T-cell (primary cell): ENCODE measurements at regions not wholly inside any gene's neighbourhood (a gene's known extent, or its start where the extent isn't known, plus 50 kb on each side); places are given as distances from the start of the nearest gene placed in this dataset.
"Not testable (repeated sequence)": the region's sequence is repeated elsewhere in the genome, so short reads cannot be mapped to it uniquely, and the experiment has no call there.

ENCODE experiments used
- ATAC-seq, 4 experiments: fragments of 200-7000 bp in 3 of 4; fragments of 150-1000 bp in 1 of 4; cut with Tn5 transposase; replicated peaks in 1 of 4; 1 replicate in 3 of 4; 2 replicates in 1 of 4; pipeline ENCODE4 v1.10.0; 2021; ENCODE audit warnings: moderate library complexity in 3 of 4, mild to moderate bottlenecking in 2 of 4, moderate number of reproducible peaks in 1 of 4
- CTCF ChIA-PET, 2 donors: fragments of 300-600 bp; sonication (Branson Sonifier 250); formaldehyde crosslinking; loops; one replicate each; lab custom pipeline; 2022; ENCODE audit warnings: antibody characterized with exemption in 2 of 2; lab: Charles Lee
- POLR2A ChIA-PET, 2 donors: fragments of 300-600 bp; sonication (Branson Sonifier 250); formaldehyde crosslinking; loops; one replicate each; lab custom pipeline; 2022; ENCODE audit warnings: antibody characterized with exemption in 2 of 2; lab: Charles Lee
- DNase-seq, 35 experiments: peaks; one replicate each; pipeline versions ENCODE4 v3.0.0 to v3.0.0-alpha.2; 2013 to 2023
- H3K27ac ChIP-seq: one replicate; pipeline ENCODE4 v1.5.1; 2013; ENCODE audit warnings: low read length
- H3K27me3 ChIP-seq, 2 experiments: replicated peaks in 1 of 2; 1 replicate in 1 of 2; 2 replicates in 1 of 2; pipeline versions ENCODE4 v1.6.1 to v1.7.0; 2013; ENCODE audit warnings: low read length in 1 of 2, mixed read lengths in 1 of 2; ENCODE audit not compliant: control insufficient read depth in 2 of 2, insufficient read depth in 2 of 2; ENCODE audit errors: extremely low read depth in 1 of 2
- H3K36me3 ChIP-seq, 2 donors: 1 replicate in 1 of 2; 2 replicates in 1 of 2; pipeline versions ENCODE4 v1.6.1 to v1.7.0; 2013; ENCODE audit warnings: low read length in 1 of 2; ENCODE audit not compliant: control insufficient read depth in 2 of 2, insufficient read depth in 1 of 2; ENCODE audit errors: extremely low read depth in 1 of 2
- H3K4me1 ChIP-seq, 2 experiments: 1 replicate in 1 of 2; 2 replicates in 1 of 2; pipeline versions ENCODE4 v1.6.1 to v1.7.0; 2013; ENCODE audit warnings: low read length in 2 of 2, mixed read lengths in 1 of 2; ENCODE audit not compliant: insufficient read depth in 2 of 2, control insufficient read depth in 1 of 2; ENCODE audit errors: extremely low read depth in 1 of 2
- H3K4me3 ChIP-seq, 2 donors: 1 replicate in 1 of 2; 2 replicates in 1 of 2; pipeline versions ENCODE4 v1.5.1 to v1.7.0; 2013; ENCODE audit warnings: mild to moderate bottlenecking in 2 of 2, low read length in 1 of 2, moderate library complexity in 1 of 2; ENCODE audit not compliant: control insufficient read depth in 1 of 2; ENCODE audit errors: extremely low read depth in 1 of 2
- H3K9me3 ChIP-seq: 2 replicates; pipeline ENCODE4 v1.7.0; 2013
- H3K27ac Mint-ChIP-seq, 2 donors: one replicate each; pipeline ENCODE4 v1.8.0; 2020 to 2021; ENCODE audit warnings: mild to moderate bottlenecking in 2 of 2, mixed read lengths in 2 of 2
- H3K27me3 Mint-ChIP-seq, 2 donors: one replicate each; pipeline ENCODE4 v1.8.0; 2021 to 2022; ENCODE audit warnings: mixed read lengths in 2 of 2
- H3K36me3 Mint-ChIP-seq: one replicate; pipeline ENCODE4 v1.8.0; 2021; ENCODE audit warnings: mixed read lengths
- H3K4me1 Mint-ChIP-seq, 3 donors: one replicate each; pipeline ENCODE4 v1.8.0; 2020 to 2022; ENCODE audit warnings: mixed read lengths in 3 of 3, mild to moderate bottlenecking in 1 of 3
- H3K4me3 Mint-ChIP-seq, 3 donors: one replicate each; pipeline ENCODE4 v1.8.0; 2020 to 2022; ENCODE audit warnings: mild to moderate bottlenecking in 3 of 3, mixed read lengths in 3 of 3, moderate library complexity in 3 of 3
- H3K9me3 Mint-ChIP-seq, 3 donors: one replicate each; pipeline ENCODE4 v1.8.0; 2020 to 2022; ENCODE audit warnings: mixed read lengths in 3 of 3
- WGBS: methylation state at CpG from one replicate; pipeline ENCODE4 v1.1.5; 2013; ENCODE audit warnings: missing lambda C conversion rate; ENCODE audit not compliant: insufficient coverage; 5-methylcytosine and 5-hydroxymethylcytosine counted together

DNA sequence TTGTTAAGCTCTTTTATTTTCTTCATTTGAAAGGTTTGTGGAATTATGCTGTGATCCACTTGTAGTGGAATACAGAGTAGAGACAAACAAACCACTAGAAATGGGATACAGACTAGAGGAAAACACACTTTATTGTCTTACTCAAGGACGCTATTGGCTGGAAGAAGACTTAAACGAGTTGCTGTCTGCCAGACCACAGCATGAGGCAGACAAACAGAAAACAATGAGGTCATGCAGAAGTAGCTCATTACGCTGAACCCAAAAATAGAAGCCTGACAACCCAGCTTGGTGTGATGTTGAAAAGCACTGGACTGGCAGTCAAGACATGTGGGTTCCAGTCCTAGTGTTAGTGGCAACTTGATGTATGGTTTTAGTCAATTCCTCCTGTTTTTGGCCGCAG, 62.4 kb upstream of the P3H2 start:
- Histone ChIP-seq H3K27ac (no peak overlapping the region), H3K36me3 (no peaks in the 10 kb centered on the region), H3K9me3 (no peaks in the 10 kb centered on the region), H3K4me3 (no peak overlapping the region), H3K27me3 (peaks cover 0 to 3% of the 10 kb centered on the region in 2 experiments), H3K4me1 (no peaks in the 10 kb centered on the region)
- ChIA-PET POLR2A (no interaction called here), CTCF (no interaction called here)
- no peaks in the 10 kb centered on the region for H3K4me1 Mint-ChIP-seq
- ATAC-seq (no peak), DNase-seq (no peak)
- no peaks in the 10 kb centered on the region for H3K27me3 Mint-ChIP-seq
- no peaks in the 10 kb centered on the region for H3K36me3 Mint-ChIP-seq
- WGBS, result 82% methylated on average over 2 of the region's 4 CpGs
- H3K9me3 Mint-ChIP-seq, result no peaks in the 10 kb centered on the region
- H3K27ac Mint-ChIP-seq, result no peak overlapping the region
- H3K4me3 Mint-ChIP-seq, result no peak overlapping the region

DNA sequence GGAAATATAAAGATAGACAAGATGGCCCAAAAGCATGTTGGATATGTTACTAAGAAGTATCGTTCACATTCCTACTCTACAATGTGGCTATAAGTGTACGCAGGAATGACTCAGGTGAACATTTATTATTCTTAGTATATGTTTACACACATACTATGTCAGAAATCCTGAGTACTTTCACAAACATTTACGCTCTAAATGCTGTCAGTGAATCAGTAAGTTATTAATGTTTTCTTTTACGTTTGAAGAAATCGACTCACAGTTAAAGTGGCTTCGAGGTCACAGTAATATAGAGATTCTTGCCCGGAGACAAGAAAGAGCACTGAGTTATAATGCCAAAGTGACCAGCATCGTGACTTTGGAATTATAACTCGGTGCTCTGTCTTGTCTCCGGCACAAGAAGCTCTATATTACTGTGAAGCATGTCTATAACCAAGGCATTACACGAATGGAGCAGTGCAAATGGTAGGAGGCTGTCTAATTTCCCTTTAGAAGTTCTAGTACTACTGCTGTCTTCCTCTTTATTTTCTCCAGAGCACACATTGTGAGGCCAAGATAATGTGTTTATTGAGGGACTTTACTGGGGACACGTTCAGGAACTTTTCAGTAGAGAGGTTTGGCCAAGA, 61.8 kb upstream of the P3H2 start:
- H3K9me3 Mint-ChIP-seq, result no peaks in the 10 kb centered on the region
- Histone ChIP-seq H3K36me3 (no peaks in the 10 kb centered on the region), H3K9me3 (no peaks in the 10 kb centered on the region), H3K27me3 (peaks cover 0 to 3% of the 10 kb centered on the region in 2 experiments), H3K4me3 (no peak overlapping the region), H3K4me1 (no peaks in the 10 kb centered on the region), H3K27ac (no peak overlapping the region)
- WGBS, result 80% methylated on average over 6 of the region's 12 CpGs
- H3K36me3 Mint-ChIP-seq, result no peaks in the 10 kb centered on the region
- H3K4me3 Mint-ChIP-seq, result no peak overlapping the region
- H3K27me3 Mint-ChIP-seq, result peaks cover 0 to 3% of the 10 kb centered on the region in 2 donors
- no peak overlapping the region for H3K27ac Mint-ChIP-seq
- ChIA-PET CTCF (no interaction called here), POLR2A (no interaction called here)
- ATAC-seq, result no peak
- no peaks in the 10 kb centered on the region for H3K4me1 Mint-ChIP-seq
- DNase-seq, result no peak

DNA sequence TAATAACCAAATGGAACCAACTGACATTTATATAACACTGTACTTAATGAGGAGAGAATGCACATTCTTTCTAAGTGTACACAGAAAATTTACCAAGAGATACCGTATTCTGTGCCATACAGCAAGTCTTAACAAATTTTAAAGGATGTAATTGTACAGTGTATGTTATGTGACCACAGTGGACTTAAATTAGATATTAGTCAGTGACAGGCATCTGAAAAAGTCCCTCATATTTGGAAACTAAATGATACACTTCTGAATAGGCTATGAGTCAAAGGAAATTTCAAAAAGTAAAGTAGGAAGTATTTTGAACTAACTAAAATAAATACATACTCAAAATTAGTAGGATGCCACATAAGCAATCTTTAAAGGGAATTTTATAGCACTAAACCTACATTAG, 59.6 kb upstream of the P3H2 start:
- POLR2A ChIA-PET, result no interaction called here
- WGBS, result no CpG with 5 or more reads among the region's 1 CpG
- Mint-ChIP-seq H3K36me3 (no peaks in the 10 kb centered on the region), H3K27ac (no peak overlapping the region), H3K4me1 (peaks cover 0 to 4% (median 2%) of the 10 kb centered on the region in 3 donors), H3K4me3 (no peak overlapping the region), H3K9me3 (no peaks in the 10 kb centered on the region), H3K27me3 (peaks cover 11% of the 10 kb centered on the region in 2 donors)
- no peak for ATAC-seq
- Histone ChIP-seq H3K27me3 (peaks cover 0 to 3% of the 10 kb centered on the region in 2 experiments), H3K27ac (no peak overlapping the region), H3K36me3 (no peaks in the 10 kb centered on the region), H3K4me1 (no peaks in the 10 kb centered on the region), H3K4me3 (no peak overlapping the region), H3K9me3 (no peaks in the 10 kb centered on the region)
- no peak for DNase-seq
- CTCF ChIA-PET, result no interaction called here

DNA sequence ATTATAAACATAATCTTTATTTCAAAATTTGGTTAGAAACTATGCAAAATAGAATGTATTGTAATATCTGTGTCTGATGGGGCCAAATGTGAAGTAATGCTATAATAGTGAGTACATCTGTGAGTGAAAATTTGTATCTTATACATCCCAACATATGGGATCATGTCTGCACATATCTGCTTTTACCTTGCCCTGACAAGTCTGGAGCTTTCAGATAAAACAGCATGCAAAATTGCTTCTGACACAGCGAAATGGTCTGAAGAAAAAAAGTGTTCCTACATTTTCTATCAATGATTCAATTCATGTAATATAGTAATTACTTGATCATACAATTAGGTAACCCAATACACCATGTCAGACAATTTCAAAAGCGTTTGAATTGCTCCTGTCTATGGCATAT, 58.1 kb upstream of the P3H2 start:
- DNase-seq, result no peak
- Histone ChIP-seq H3K27ac (no peak overlapping the region), H3K9me3 (no peaks in the 10 kb centered on the region), H3K36me3 (no peaks in the 10 kb centered on the region), H3K4me1 (no peaks in the 10 kb centered on the region), H3K4me3 (no peak overlapping the region), H3K27me3 (no peaks in the 10 kb centered on the region)
- H3K36me3 Mint-ChIP-seq, result no peaks in the 10 kb centered on the region
- no peak overlapping the region for H3K27ac Mint-ChIP-seq
- no CpG with 5 or more reads among the region's 2 CpGs for WGBS
- peaks cover 11 to 16% of the 10 kb centered on the region in 2 donors for H3K27me3 Mint-ChIP-seq
- peaks cover 0 to 4% (median 2%) of the 10 kb centered on the region in 3 donors for H3K4me1 Mint-ChIP-seq
- no peaks in the 10 kb centered on the region for H3K9me3 Mint-ChIP-seq
- no peak for ATAC-seq
- no peak overlapping the region for H3K4me3 Mint-ChIP-seq
- CTCF ChIA-PET, result no interaction called here
- POLR2A ChIA-PET, result no interaction called here

DNA sequence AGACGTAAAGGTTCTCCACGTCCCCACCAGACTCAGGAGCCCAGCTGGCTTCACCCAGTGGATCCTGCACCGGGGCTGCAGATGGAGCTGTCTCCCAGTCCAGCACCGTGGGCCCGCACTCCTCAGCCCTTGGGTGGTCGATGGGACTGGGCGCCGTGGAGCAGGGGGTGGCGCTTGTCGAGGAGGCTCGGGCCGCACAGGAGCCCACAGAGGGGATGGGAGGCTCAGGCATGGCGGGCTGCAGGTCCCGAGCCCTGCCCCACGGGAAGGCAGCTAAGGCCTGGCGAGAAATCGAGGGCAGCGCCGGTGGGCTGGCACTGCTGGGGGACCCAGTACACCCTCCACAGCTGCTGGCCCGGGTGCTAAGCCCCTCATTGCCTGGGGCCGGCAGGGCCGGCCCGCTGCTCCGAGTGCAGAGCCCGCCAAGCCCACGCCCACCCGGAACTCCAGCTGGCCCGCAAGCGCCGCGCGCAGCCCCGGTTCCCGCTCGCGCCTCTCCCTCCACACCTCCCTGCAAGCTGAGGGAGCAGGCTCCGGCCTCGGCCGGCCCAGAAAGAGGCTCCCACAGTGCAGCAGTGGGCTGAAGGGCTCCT, 56.3 kb upstream of the P3H2 start:
- H3K27ac ChIP-seq, H3K27ac Mint-ChIP-seq, CTCF ChIA-PET, H3K4me3 ChIP-seq, ATAC-seq, H3K4me1 Mint-ChIP-seq, H3K4me1 ChIP-seq, H3K36me3 Mint-ChIP-seq, H3K36me3 ChIP-seq, H3K27me3 ChIP-seq, H3K9me3 Mint-ChIP-seq, H3K9me3 ChIP-seq, H3K4me3 Mint-ChIP-seq, DNase-seq, POLR2A ChIA-PET: not testable (repeated sequence)
- WGBS, result 89% methylated on average over 22 of the region's 39 CpGs
- H3K27me3 Mint-ChIP-seq, result peaks cover 11 to 16% of the 10 kb centered on the region in 2 donors

DNA sequence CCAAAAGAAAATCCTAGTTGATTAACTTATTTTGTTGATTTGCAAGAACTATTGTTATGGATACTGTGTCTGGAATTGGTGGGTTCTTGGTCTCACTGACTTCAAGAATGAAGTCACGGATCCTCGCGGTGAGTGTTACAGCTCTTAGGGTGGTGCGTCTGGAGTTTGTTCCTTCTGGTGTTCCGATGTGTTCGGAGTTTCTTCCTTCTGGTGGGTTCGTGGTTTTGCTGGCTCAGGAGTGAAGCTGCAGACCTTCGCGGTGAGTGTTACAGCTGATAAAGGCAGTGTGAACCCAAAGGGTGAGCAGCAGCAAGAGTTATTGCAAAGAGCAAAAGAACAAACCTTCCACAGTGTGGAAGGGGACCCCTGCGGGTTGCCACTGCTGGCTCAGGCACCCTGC, 55.4 kb upstream of the P3H2 start:
- not testable (repeated sequence) for H3K4me3 Mint-ChIP-seq, H3K27ac Mint-ChIP-seq

More for the DNA sequence above, 55.4 kb upstream of the P3H2 start:
- H3K4me3 ChIP-seq, H3K9me3 Mint-ChIP-seq, H3K4me1 Mint-ChIP-seq, CTCF ChIA-PET, DNase-seq, H3K36me3 ChIP-seq, H3K27ac ChIP-seq, H3K36me3 Mint-ChIP-seq, H3K27me3 ChIP-seq, H3K4me1 ChIP-seq, ATAC-seq, H3K9me3 ChIP-seq: not testable (repeated sequence)
- WGBS, result 51% methylated on average over 6 of the region's 10 CpGs
- POLR2A ChIA-PET, result interaction anchor here in 1 of 2 donors (0.7 kb wide), 1 partner anchor 99 kb away, joined by 3 read pairs; no protein-coding TSS in a partner anchor
- H3K27me3 Mint-ChIP-seq, result peaks cover 15 to 16% of the 10 kb centered on the region in 2 donors
